Muscle layer of colon (tissue), 2 donors: ENCODE measurements at regions not wholly inside any gene's neighbourhood (a gene's known extent, or its start where the extent isn't known, plus 50 kb on each side); places are given as distances from the start of the nearest gene placed in this dataset.

ENCODE experiments used
- H3K27ac ChIP-seq: one replicate; pipeline ENCODE4 v1.7.0; 2013; ENCODE audit warnings: low read depth, mild to moderate bottlenecking, low read length, moderate library complexity
- H3K27me3 ChIP-seq, 2 donors: one replicate each; pipeline ENCODE4 v1.7.0; 2013; ENCODE audit warnings: low read length in 2 of 2, mild to moderate bottlenecking in 2 of 2; ENCODE audit not compliant: insufficient read depth in 2 of 2, control insufficient read depth in 1 of 2
- H3K36me3 ChIP-seq: one replicate; pipeline ENCODE4 v1.7.0; 2013; ENCODE audit warnings: mild to moderate bottlenecking, low read length; ENCODE audit not compliant: insufficient read depth
- H3K4me1 ChIP-seq: one replicate; pipeline ENCODE4 v1.7.0; 2013; ENCODE audit warnings: mild to moderate bottlenecking, low read length; ENCODE audit not compliant: insufficient read depth
- H3K4me3 ChIP-seq, 2 donors: one replicate each; pipeline ENCODE4 v1.7.0; 2013; ENCODE audit warnings: low read length in 2 of 2, low read depth in 1 of 2, mild to moderate bottlenecking in 1 of 2, moderate library complexity in 1 of 2
- H3K9ac ChIP-seq: one replicate; pipeline ENCODE4 v1.7.0; 2013; ENCODE audit warnings: low read length
- H3K9me3 ChIP-seq: one replicate; pipeline ENCODE4 v1.7.0; 2013; ENCODE audit warnings: mild to moderate bottlenecking, low read length
- donor health status: abdominal sarcoma.
- donor health status: Adenocarcinoma of cecum.

GRCh38 chr10:4307910-4308309, 518.1 kb upstream of the AKR1E2 start:
- Histone ChIP-seq H3K27me3 (no peaks in the 10 kb centered on the region), H3K4me1 (no peaks in the 10 kb centered on the region), H3K4me3 (no peak overlapping the region), H3K9ac (no peak overlapping the region), H3K36me3 (no peaks in the 10 kb centered on the region), H3K9me3 (no peaks in the 10 kb centered on the region), H3K27ac (no peak overlapping the region)

- Histone ChIP-seq H3K27ac (no peak overlapping the region), H3K9ac (no peak overlapping the region)
Observed at GRCh38 chr10:4306871-4307270, 519.1 kb upstream of the AKR1E2 start.

GRCh38 chr10:4303045-4303444, 518.0 kb upstream of the KLF6 start:
- no peaks in the 10 kb centered on the region for H3K36me3 ChIP-seq
- H3K4me3 ChIP-seq, result no peak overlapping the region
- H3K4me1 ChIP-seq, result no peaks in the 10 kb centered on the region
- no peak overlapping the region for H3K9ac ChIP-seq
- no peaks in the 10 kb centered on the region for H3K27me3 ChIP-seq
- H3K27ac ChIP-seq, result no peak overlapping the region
- no peaks in the 10 kb centered on the region for H3K9me3 ChIP-seq

More at GRCh38 chr10:4306871-4307270, 519.1 kb upstream of the AKR1E2 start:
- H3K4me1 ChIP-seq, result no peaks in the 10 kb centered on the region
- no peak overlapping the region for H3K4me3 ChIP-seq
- no peaks in the 10 kb centered on the region for H3K36me3 ChIP-seq
- H3K9me3 ChIP-seq, result no peaks in the 10 kb centered on the region
- H3K27me3 ChIP-seq, result no peaks in the 10 kb centered on the region

GRCh38 chr10:4301291-4302045, 516.5 kb upstream of the KLF6 start:
- Histone ChIP-seq H3K4me3 (no peak overlapping the region), H3K9ac (no peak overlapping the region), H3K4me1 (no peaks in the 10 kb centered on the region), H3K9me3 (no peaks in the 10 kb centered on the region), H3K27me3 (no peaks in the 10 kb centered on the region), H3K36me3 (no peaks in the 10 kb centered on the region), H3K27ac (no peak overlapping the region)

GRCh38 chr10:4296161-4296560, 511.2 kb upstream of the KLF6 start:
- no peaks in the 10 kb centered on the region for H3K9me3 ChIP-seq
- no peak overlapping the region for H3K27ac ChIP-seq
- no peaks in the 10 kb centered on the region for H3K36me3 ChIP-seq
- no peaks in the 10 kb centered on the region for H3K4me1 ChIP-seq
- H3K9ac ChIP-seq, result no peak overlapping the region
- no peak overlapping the region for H3K4me3 ChIP-seq
- no peaks in the 10 kb centered on the region for H3K27me3 ChIP-seq

GRCh38 chr10:4294996-4295792, 510.2 kb upstream of the KLF6 start:
- Histone ChIP-seq H3K4me3 (no peak overlapping the region), H3K9me3 (no peaks in the 10 kb centered on the region), H3K9ac (no peak overlapping the region), H3K27ac (no peak overlapping the region), H3K4me1 (no peaks in the 10 kb centered on the region), H3K36me3 (no peaks in the 10 kb centered on the region), H3K27me3 (no peaks in the 10 kb centered on the region)

GRCh38 chr10:4294271-4294670, 509.3 kb upstream of the KLF6 start:
- H3K27me3 ChIP-seq, result no peaks in the 10 kb centered on the region
- no peaks in the 10 kb centered on the region for H3K4me1 ChIP-seq
- H3K4me3 ChIP-seq, result no peak overlapping the region
- no peak overlapping the region for H3K27ac ChIP-seq
- no peaks in the 10 kb centered on the region for H3K9me3 ChIP-seq
- no peak overlapping the region for H3K9ac ChIP-seq
- no peaks in the 10 kb centered on the region for H3K36me3 ChIP-seq

GRCh38 chr10:4291990-4292389, 507.0 kb upstream of the KLF6 start:
- no peaks in the 10 kb centered on the region for H3K4me1 ChIP-seq
- no peaks in the 10 kb centered on the region for H3K36me3 ChIP-seq
- no peak overlapping the region for H3K27ac ChIP-seq
- no peaks in the 10 kb centered on the region for H3K27me3 ChIP-seq
- no peak overlapping the region for H3K9ac ChIP-seq
- H3K9me3 ChIP-seq, result no peaks in the 10 kb centered on the region
- H3K4me3 ChIP-seq, result no peak overlapping the region

GRCh38 chr10:4285121-4285520, 500.1 kb upstream of the KLF6 start:
- no peaks in the 10 kb centered on the region for H3K9me3 ChIP-seq
- H3K27me3 ChIP-seq, result no peaks in the 10 kb centered on the region
- H3K4me3 ChIP-seq, result no peak overlapping the region
- H3K9ac ChIP-seq, result no peak overlapping the region
- no peaks in the 10 kb centered on the region for H3K36me3 ChIP-seq
- no peak overlapping the region for H3K27ac ChIP-seq
- H3K4me1 ChIP-seq, result peaks cover 28% of the 10 kb centered on the region

- Histone ChIP-seq H3K9ac (no peak overlapping the region), H3K4me3 (peak overlapping the region in 1 of 2 donors; percentile 10), H3K36me3 (no peaks in the 10 kb centered on the region), H3K27ac (no peak overlapping the region), H3K4me1 (peaks cover 39% of the 10 kb centered on the region), H3K9me3 (no peaks in the 10 kb centered on the region), H3K27me3 (no peaks in the 10 kb centered on the region)
Observed at GRCh38 chr10:4283846-4284610, 499.0 kb upstream of the KLF6 start.

GRCh38 chr10:4282496-4282895, 497.5 kb upstream of the KLF6 start:
- Histone ChIP-seq H3K4me1 (peaks cover 41% of the 10 kb centered on the region), H3K27ac (no peak overlapping the region), H3K4me3 (no peak overlapping the region), H3K9me3 (no peaks in the 10 kb centered on the region), H3K36me3 (no peaks in the 10 kb centered on the region), H3K9ac (no peak overlapping the region), H3K27me3 (no peaks in the 10 kb centered on the region)
